T-cell (primary cell): ENCODE measurements at regions not wholly inside any gene's neighbourhood (a gene's known extent, or its start where the extent isn't known, plus 50 kb on each side); places are given as distances from the start of the nearest gene placed in this dataset.

Experiments used
- ATAC-seq, 4 experiments: fragments of 200-7000 bp in 3 of 4; fragments of 150-1000 bp in 1 of 4; cut with Tn5 transposase; replicated peaks in 1 of 4; 1 replicate in 3 of 4; 2 replicates in 1 of 4; pipeline ENCODE4 v1.10.0; 2021; ENCODE audit warnings: moderate library complexity in 3 of 4, mild to moderate bottlenecking in 2 of 4, moderate number of reproducible peaks in 1 of 4
- CTCF ChIA-PET, 2 donors: fragments of 300-600 bp; sonication (Branson Sonifier 250); formaldehyde crosslinking; loops; one replicate each; lab custom pipeline; 2022; ENCODE audit warnings: antibody characterized with exemption in 2 of 2; lab: Charles Lee
- POLR2A ChIA-PET, 2 donors: fragments of 300-600 bp; sonication (Branson Sonifier 250); formaldehyde crosslinking; loops; one replicate each; lab custom pipeline; 2022; ENCODE audit warnings: antibody characterized with exemption in 2 of 2; lab: Charles Lee
- DNase-seq, 35 experiments: peaks; one replicate each; pipeline versions ENCODE4 v3.0.0 to v3.0.0-alpha.2; 2013 to 2023
- H3K27ac ChIP-seq: one replicate; pipeline ENCODE4 v1.5.1; 2013; ENCODE audit warnings: low read length
- H3K27me3 ChIP-seq, 2 experiments: replicated peaks in 1 of 2; 1 replicate in 1 of 2; 2 replicates in 1 of 2; pipeline versions ENCODE4 v1.6.1 to v1.7.0; 2013; ENCODE audit warnings: low read length in 1 of 2, mixed read lengths in 1 of 2; ENCODE audit not compliant: control insufficient read depth in 2 of 2, insufficient read depth in 2 of 2; ENCODE audit errors: extremely low read depth in 1 of 2
- H3K36me3 ChIP-seq, 2 donors: 1 replicate in 1 of 2; 2 replicates in 1 of 2; pipeline versions ENCODE4 v1.6.1 to v1.7.0; 2013; ENCODE audit warnings: low read length in 1 of 2; ENCODE audit not compliant: control insufficient read depth in 2 of 2, insufficient read depth in 1 of 2; ENCODE audit errors: extremely low read depth in 1 of 2
- H3K4me1 ChIP-seq, 2 experiments: 1 replicate in 1 of 2; 2 replicates in 1 of 2; pipeline versions ENCODE4 v1.6.1 to v1.7.0; 2013; ENCODE audit warnings: low read length in 2 of 2, mixed read lengths in 1 of 2; ENCODE audit not compliant: insufficient read depth in 2 of 2, control insufficient read depth in 1 of 2; ENCODE audit errors: extremely low read depth in 1 of 2
- H3K4me3 ChIP-seq, 2 donors: 1 replicate in 1 of 2; 2 replicates in 1 of 2; pipeline versions ENCODE4 v1.5.1 to v1.7.0; 2013; ENCODE audit warnings: mild to moderate bottlenecking in 2 of 2, low read length in 1 of 2, moderate library complexity in 1 of 2; ENCODE audit not compliant: control insufficient read depth in 1 of 2; ENCODE audit errors: extremely low read depth in 1 of 2
- H3K9me3 ChIP-seq: 2 replicates; pipeline ENCODE4 v1.7.0; 2013
- H3K27ac Mint-ChIP-seq, 2 donors: one replicate each; pipeline ENCODE4 v1.8.0; 2020 to 2021; ENCODE audit warnings: mild to moderate bottlenecking in 2 of 2, mixed read lengths in 2 of 2
- H3K27me3 Mint-ChIP-seq, 2 donors: one replicate each; pipeline ENCODE4 v1.8.0; 2021 to 2022; ENCODE audit warnings: mixed read lengths in 2 of 2
- H3K36me3 Mint-ChIP-seq: one replicate; pipeline ENCODE4 v1.8.0; 2021; ENCODE audit warnings: mixed read lengths
- H3K4me1 Mint-ChIP-seq, 3 donors: one replicate each; pipeline ENCODE4 v1.8.0; 2020 to 2022; ENCODE audit warnings: mixed read lengths in 3 of 3, mild to moderate bottlenecking in 1 of 3
- H3K4me3 Mint-ChIP-seq, 3 donors: one replicate each; pipeline ENCODE4 v1.8.0; 2020 to 2022; ENCODE audit warnings: mild to moderate bottlenecking in 3 of 3, mixed read lengths in 3 of 3, moderate library complexity in 3 of 3
- H3K9me3 Mint-ChIP-seq, 3 donors: one replicate each; pipeline ENCODE4 v1.8.0; 2020 to 2022; ENCODE audit warnings: mixed read lengths in 3 of 3
- WGBS: methylation state at CpG from one replicate; pipeline ENCODE4 v1.1.5; 2013; ENCODE audit warnings: missing lambda C conversion rate; ENCODE audit not compliant: insufficient coverage; 5-methylcytosine and 5-hydroxymethylcytosine counted together

GRCh38 chr2:58517881-58518280 is 276.8 kb upstream of the FANCL start:
- POLR2A ChIA-PET = no interaction called here
- Histone ChIP-seq H3K4me1 (no peaks in the 10 kb centered on the region), H3K4me3 (no peak overlapping the region), H3K36me3 (no peaks in the 10 kb centered on the region), H3K27ac (no peak overlapping the region), H3K9me3 (no peaks in the 10 kb centered on the region), H3K27me3 (no peaks in the 10 kb centered on the region)
- CTCF ChIA-PET = no interaction called here
- no peaks in the 10 kb centered on the region for H3K9me3 Mint-ChIP-seq
- H3K36me3 Mint-ChIP-seq = no peaks in the 10 kb centered on the region
- H3K27me3 Mint-ChIP-seq = no peaks in the 10 kb centered on the region
- 90% methylated on average over 1 of the region's 2 CpGs for WGBS
- H3K27ac Mint-ChIP-seq = no peak overlapping the region
- no peak for DNase-seq
- no peak for ATAC-seq
- no peaks in the 10 kb centered on the region for H3K4me1 Mint-ChIP-seq
- no peak overlapping the region for H3K4me3 Mint-ChIP-seq

- ChIA-PET POLR2A (interaction anchor here in 1 of 2 donors (0.7 kb wide), 1 partner anchor 21 kb away, joined by 5 read pairs; no protein-coding TSS in a partner anchor), CTCF (no interaction called here)
- Histone ChIP-seq H3K27me3 (no peaks in the 10 kb centered on the region), H3K4me3 (no peak overlapping the region), H3K4me1 (no peaks in the 10 kb centered on the region), H3K27ac (no peak overlapping the region), H3K9me3 (no peaks in the 10 kb centered on the region), H3K36me3 (no peaks in the 10 kb centered on the region)
- Mint-ChIP-seq H3K4me3 (no peak overlapping the region), H3K27ac (no peak overlapping the region), H3K36me3 (no peaks in the 10 kb centered on the region), H3K4me1 (no peaks in the 10 kb centered on the region), H3K27me3 (no peaks in the 10 kb centered on the region), H3K9me3 (no peaks in the 10 kb centered on the region)
- no CpG with 5 or more reads among the region's 3 CpGs for WGBS
- DNase-seq (no peak), ATAC-seq (no peak)
Observed at GRCh38 chr2:58516695-58517094, 275.6 kb upstream of the FANCL start.

GRCh38 chr2:58515827-58516573 is 274.9 kb upstream of the FANCL start:
- Mint-ChIP-seq H3K4me3 (no peak overlapping the region), H3K9me3 (no peaks in the 10 kb centered on the region), H3K27me3 (no peaks in the 10 kb centered on the region), H3K4me1 (no peaks in the 10 kb centered on the region), H3K36me3 (no peaks in the 10 kb centered on the region), H3K27ac (no peak overlapping the region)
- DNase-seq = no peak
- WGBS = 87% methylated on average over 2 of the region's 2 CpGs
- ATAC-seq = no peak
- no peaks in the 10 kb centered on the region for H3K36me3 ChIP-seq
- no peak overlapping the region for H3K27ac ChIP-seq
- H3K4me1 ChIP-seq = no peaks in the 10 kb centered on the region
- no peaks in the 10 kb centered on the region for H3K9me3 ChIP-seq
- H3K4me3 ChIP-seq = no peak overlapping the region
- ChIA-PET CTCF (no interaction called here), POLR2A (no interaction called here)
- H3K27me3 ChIP-seq = no peaks in the 10 kb centered on the region

- Histone ChIP-seq H3K27me3 (no peaks in the 10 kb centered on the region), H3K36me3 (no peaks in the 10 kb centered on the region), H3K9me3 (no peaks in the 10 kb centered on the region), H3K4me3 (no peak overlapping the region), H3K4me1 (no peaks in the 10 kb centered on the region), H3K27ac (no peak overlapping the region)
- DNase-seq = no peak
- H3K36me3 Mint-ChIP-seq = no peaks in the 10 kb centered on the region
- CTCF ChIA-PET = no interaction called here
- H3K27me3 Mint-ChIP-seq = no peaks in the 10 kb centered on the region
- no peak for ATAC-seq
- POLR2A ChIA-PET = no interaction called here
- H3K27ac Mint-ChIP-seq = no peak overlapping the region
- H3K4me1 Mint-ChIP-seq = no peaks in the 10 kb centered on the region
- no peaks in the 10 kb centered on the region for H3K9me3 Mint-ChIP-seq
- H3K4me3 Mint-ChIP-seq = no peak overlapping the region
Observed at GRCh38 chr2:58514252-58514651, 273.1 kb upstream of the FANCL start.

GRCh38 chr2:58512878-58513277 is 271.8 kb upstream of the FANCL start:
- Mint-ChIP-seq H3K4me1 (no peaks in the 10 kb centered on the region), H3K27me3 (no peaks in the 10 kb centered on the region), H3K27ac (no peak overlapping the region), H3K4me3 (no peak overlapping the region), H3K9me3 (no peaks in the 10 kb centered on the region), H3K36me3 (no peaks in the 10 kb centered on the region)
- Histone ChIP-seq H3K4me1 (no peaks in the 10 kb centered on the region), H3K9me3 (no peaks in the 10 kb centered on the region), H3K27ac (no peak overlapping the region), H3K36me3 (no peaks in the 10 kb centered on the region), H3K4me3 (no peak overlapping the region), H3K27me3 (no peaks in the 10 kb centered on the region)
- no peak for ATAC-seq
- ChIA-PET CTCF (no interaction called here), POLR2A (no interaction called here)
- DNase-seq = no peak
- no CpG with 5 or more reads among the region's 1 CpG for WGBS

- no peak for ATAC-seq
- Mint-ChIP-seq H3K27me3 (no peaks in the 10 kb centered on the region), H3K27ac (no peak overlapping the region), H3K36me3 (no peaks in the 10 kb centered on the region), H3K4me3 (no peak overlapping the region), H3K4me1 (no peaks in the 10 kb centered on the region), H3K9me3 (no peaks in the 10 kb centered on the region)
- no CpG with 5 or more reads among the region's 4 CpGs for WGBS
- Histone ChIP-seq H3K36me3 (no peaks in the 10 kb centered on the region), H3K4me1 (no peaks in the 10 kb centered on the region), H3K27me3 (no peaks in the 10 kb centered on the region), H3K9me3 (no peaks in the 10 kb centered on the region), H3K27ac (no peak overlapping the region), H3K4me3 (no peak overlapping the region)
- CTCF ChIA-PET = no interaction called here
- no peak for DNase-seq
- POLR2A ChIA-PET = no interaction called here
Observed at GRCh38 chr2:58508006-58508405, 266.9 kb upstream of the FANCL start.

- Mint-ChIP-seq H3K27me3 (no peaks in the 10 kb centered on the region), H3K4me3 (no peak overlapping the region), H3K36me3 (no peaks in the 10 kb centered on the region), H3K4me1 (no peaks in the 10 kb centered on the region), H3K27ac (no peak overlapping the region), H3K9me3 (no peaks in the 10 kb centered on the region)
- Histone ChIP-seq H3K9me3 (no peaks in the 10 kb centered on the region), H3K4me1 (no peaks in the 10 kb centered on the region), H3K36me3 (no peaks in the 10 kb centered on the region), H3K27me3 (no peaks in the 10 kb centered on the region), H3K27ac (no peak overlapping the region), H3K4me3 (no peak overlapping the region)
- CTCF ChIA-PET = no interaction called here
- POLR2A ChIA-PET = no interaction called here
- ATAC-seq (no peak), DNase-seq (no peak)
- 29% methylated on average over 1 of the region's 1 CpG for WGBS
Observed at GRCh38 chr2:58503918-58504317, 262.8 kb upstream of the FANCL start.
